SU-DHL-6 (cell line): ENCODE measurements at regions not wholly inside any gene's neighbourhood (a gene's known extent, or its start where the extent isn't known, plus 50 kb on each side); places are given as distances from the start of the nearest gene placed in this dataset.

Experiments used
- H2AFZ ChIP-seq: fragments of 200-600 bp; sonication (generic); 2 replicates; pipeline ENCODE4 v1.6.1; 2014; ENCODE audit warnings: low read depth, mild to moderate bottlenecking, moderate library complexity, mixed read lengths, antibody characterized with exemption, low read length; ENCODE audit not compliant: severe bottlenecking
- H3F3A ChIP-seq: fragments of 200-600 bp; shearing (Covaris generic); 2 replicates; pipeline ENCODE4 v1.6.0; 2016; ENCODE audit warnings: antibody characterized with exemption, mild to moderate bottlenecking; ENCODE audit not compliant: insufficient read depth
- H3K27ac ChIP-seq: fragments of 200-600 bp; sonication (generic); 2 replicates; pipeline ENCODE4 v1.5.1; 2016; ENCODE audit warnings: low read depth, mild to moderate bottlenecking, low read length, moderate library complexity, mixed read lengths
- H3K27me3 ChIP-seq: fragments of 200-600 bp; sonication (generic), shearing (Covaris generic); 2 replicates; pipeline ENCODE4 v1.6.0; 2014; ENCODE audit warnings: mild to moderate bottlenecking, low read length
- H3K36me3 ChIP-seq: fragments of 200-600 bp; sonication (generic); 2 replicates; pipeline ENCODE4 v1.6.1; 2014; ENCODE audit warnings: mild to moderate bottlenecking, low read length, mixed read lengths
- H3K4me2 ChIP-seq: fragments of 300-600, 200-600 bp; shearing (Covaris generic), sonication (generic); 2 replicates; pipeline ENCODE4 v1.6.0; 2014; ENCODE audit warnings: low read length, low read depth, mild to moderate bottlenecking; ENCODE audit not compliant: poor library complexity, severe bottlenecking
- H3K4me3 ChIP-seq: fragments of 200-600 bp; sonication (generic); 2 replicates; pipeline ENCODE4 v1.5.1; 2014; ENCODE audit warnings: antibody characterized with exemption, low read length, mild to moderate bottlenecking, mixed read lengths; ENCODE audit not compliant: insufficient read depth, poor library complexity, severe bottlenecking
- H3K79me2 ChIP-seq: fragments of 200-600 bp; sonication (generic); 2 replicates; pipeline ENCODE4 v1.6.1; 2014; ENCODE audit warnings: mild to moderate bottlenecking, low read length, moderate library complexity; ENCODE audit not compliant: insufficient read depth
- H3K9ac ChIP-seq: fragments of 200-600 bp; sonication (generic); 2 replicates; pipeline ENCODE4 v1.7.0; 2014; ENCODE audit warnings: mild to moderate bottlenecking, low read length
- H3K9me2 ChIP-seq: fragments of 200-600 bp; sonication (generic); replicated peaks from 2 replicates; pipeline ENCODE4 v1.6.1; 2014; ENCODE audit warnings: low read length; ENCODE audit not compliant: insufficient read depth
- H3K9me3 ChIP-seq: fragments of 200-600 bp; sonication (generic); 2 replicates; pipeline ENCODE4 v1.6.1; 2014; ENCODE audit warnings: low read length, mixed read lengths; ENCODE audit not compliant: insufficient read depth
- H4K20me1 ChIP-seq: fragments of 200-600 bp; sonication (generic); 2 replicates; pipeline ENCODE4 v1.6.1; 2014; ENCODE audit warnings: low read depth, mild to moderate bottlenecking, antibody characterized with exemption, low read length, moderate library complexity, mixed read lengths
- CTCF ChIP-seq: fragments of 200-600 bp; sonication (generic); IDR thresholded peaks from one replicate; pipeline ENCODE4 v1.5.1; 2017; ENCODE audit warnings: antibody characterized with exemption, mild to moderate bottlenecking, low read length, moderate library complexity; ENCODE audit not compliant: insufficient read depth, poor library complexity, severe bottlenecking
- EZH2phosphoT487 ChIP-seq: fragments of 200-600 bp; sonication (generic), shearing (Covaris generic); conservative IDR thresholded peaks from 2 replicates; pipeline ENCODE4 v1.6.1; 2018; ENCODE audit warnings: mild to moderate bottlenecking, antibody characterized with exemption, low read length, moderate library complexity, mixed read lengths

- Histone ChIP-seq H2AFZ (no peak overlapping the region), H3K9me3 (no peaks in the 10 kb centered on the region), H3K27me3 (no peaks in the 10 kb centered on the region), H3K4me2 (no peak overlapping the region), H3K4me3 (no peak overlapping the region), H3K9ac (no peak overlapping the region), H3K27ac (no peak overlapping the region), H4K20me1 (no peaks in the 10 kb centered on the region), H3K36me3 (no peaks in the 10 kb centered on the region), H3K79me2 (no peaks in the 10 kb centered on the region), H3K9me2 (no peaks in the 10 kb centered on the region), H3F3A (no peaks in the 10 kb centered on the region)
- TF ChIP-seq EZH2phosphoT487 (no peak), CTCF (no peak)
Observed at GRCh38 chr2:150554046-150554445, 66.6 kb upstream of the RND3 start.

DNA sequence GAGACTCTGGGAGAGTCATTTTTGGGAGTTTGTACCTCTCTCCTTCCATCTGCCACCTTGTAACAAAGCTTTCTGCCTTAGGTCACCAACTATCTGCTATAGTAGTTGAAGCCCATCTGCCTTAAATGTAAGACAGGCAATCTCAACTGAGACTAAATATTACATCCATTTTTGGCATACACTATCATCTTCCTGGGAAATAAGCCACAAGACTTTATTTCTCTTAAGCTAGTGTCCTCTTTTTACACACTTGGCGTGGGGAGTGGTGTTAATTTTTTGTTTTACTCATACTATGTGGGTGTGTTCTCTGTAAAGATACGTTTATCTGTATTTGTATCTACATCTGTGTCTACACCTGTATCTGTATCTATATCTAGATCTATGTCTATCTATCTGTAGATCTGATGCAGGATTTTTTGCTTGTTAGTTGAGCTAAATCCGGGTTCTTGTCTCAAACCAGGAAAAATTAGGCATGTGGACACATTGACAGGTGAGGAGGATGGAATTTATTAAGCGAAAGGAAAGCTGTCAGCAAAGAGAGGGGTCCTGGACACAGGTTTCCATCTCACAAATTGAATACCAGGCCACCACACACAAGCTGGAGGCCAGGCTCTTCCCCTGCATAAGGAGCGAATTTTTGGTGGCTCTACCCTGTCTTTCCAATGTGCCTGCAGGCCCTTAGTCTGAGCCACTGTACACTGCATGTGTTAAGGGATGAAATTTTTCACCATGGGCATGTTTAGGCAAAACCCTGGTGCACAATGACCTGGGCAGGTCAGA is 64.8 kb upstream of the RND3 start:
- Histone ChIP-seq H3K36me3 (no peaks in the 10 kb centered on the region), H3K27ac (no peak overlapping the region), H3K27me3 (no peaks in the 10 kb centered on the region), H2AFZ (no peak overlapping the region), H3K9ac (no peak overlapping the region), H3K4me2 (no peak overlapping the region), H3K9me2 (no peaks in the 10 kb centered on the region), H3K4me3 (no peak overlapping the region), H3K9me3 (no peaks in the 10 kb centered on the region), H4K20me1 (no peaks in the 10 kb centered on the region), H3F3A (no peaks in the 10 kb centered on the region), H3K79me2 (no peaks in the 10 kb centered on the region)
- no peak for TF ChIP-seq EZH2phosphoT487
- TF ChIP-seq CTCF = no peak

- no peak overlapping the region for H3K9ac ChIP-seq
- no peak overlapping the region for H3K4me2 ChIP-seq
- H4K20me1 ChIP-seq = no peaks in the 10 kb centered on the region
- H3K36me3 ChIP-seq = no peaks in the 10 kb centered on the region
- H3K9me2 ChIP-seq = no peaks in the 10 kb centered on the region
- no peak overlapping the region for H3K27ac ChIP-seq
- no peak overlapping the region for H3K4me3 ChIP-seq
- no peaks in the 10 kb centered on the region for H3K27me3 ChIP-seq
- H2AFZ ChIP-seq = no peak overlapping the region
- H3K9me3 ChIP-seq = no peaks in the 10 kb centered on the region
- no peaks in the 10 kb centered on the region for H3F3A ChIP-seq
- H3K79me2 ChIP-seq = no peaks in the 10 kb centered on the region
- no peak for TF ChIP-seq CTCF
- no peak for TF ChIP-seq EZH2phosphoT487
Observed at GRCh38 chr2:150549381-150549780, 61.9 kb upstream of the RND3 start.
